Peyer's patch (tissue), 4 donors: ENCODE measurements at regions not wholly inside any gene's neighbourhood (a gene's known extent, or its start where the extent isn't known, plus 50 kb on each side); places are given as distances from the start of the nearest gene placed in this dataset.

Experiments
- POLR2A ChIP-seq, 2 donors: fragments of 450-650 bp; IDR thresholded peaks; one replicate each; pipeline ENCODE4 v1.5.1; 2017; ENCODE audit warnings: antibody characterized with exemption in 2 of 2, mild to moderate bottlenecking in 2 of 2, moderate library complexity in 2 of 2
- TF ChIP-seq, protein P1 (sequence below), 6 experiments: fragments of 450-650 bp in 4 of 6; fragments of 200-600 bp in 2 of 6; sonication (generic) in 1 of 6; IDR thresholded peaks; one replicate each; pipeline ENCODE4 v1.5.1; 2017 to 2019; ENCODE audit warnings: antibody characterized with exemption in 6 of 6, mild to moderate bottlenecking in 3 of 6, moderate library complexity in 1 of 6

DNA sequence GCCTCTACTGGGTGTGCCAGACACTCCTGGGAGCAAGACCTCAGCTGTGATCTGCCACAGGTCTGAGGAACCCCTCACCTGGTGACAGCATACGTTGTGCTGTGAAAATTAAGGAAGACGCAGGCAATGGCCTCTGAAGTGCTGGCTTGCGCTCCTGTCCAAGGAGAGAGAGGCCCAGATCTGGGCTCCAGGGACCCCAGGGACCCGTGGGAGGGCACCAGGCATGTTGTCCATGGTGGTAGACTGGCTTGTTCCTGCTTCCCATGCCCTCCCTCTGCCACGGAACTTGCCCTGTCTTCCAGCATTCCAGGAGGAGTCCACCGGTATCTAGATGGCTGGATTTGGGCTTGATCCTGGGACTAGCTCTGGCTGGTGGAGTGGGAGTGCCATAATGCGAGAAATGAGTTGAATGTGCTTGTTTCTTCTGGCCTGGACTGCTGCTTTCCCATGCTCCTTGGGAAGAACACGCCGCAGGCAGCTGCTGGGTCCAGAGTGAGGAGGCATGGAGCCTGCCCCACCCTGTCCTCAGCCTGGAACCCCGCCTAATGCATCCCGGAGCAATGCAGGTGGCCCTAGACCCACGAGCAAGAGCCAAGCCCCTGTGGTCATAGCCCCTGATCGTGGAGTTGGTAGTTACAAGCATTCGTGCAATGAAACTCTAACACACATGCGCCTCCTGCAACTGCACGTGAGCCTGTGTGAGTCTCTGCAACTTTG is 190.2 kb downstream of the TEX29 start:
- TF ChIP-seq, protein P1, sequence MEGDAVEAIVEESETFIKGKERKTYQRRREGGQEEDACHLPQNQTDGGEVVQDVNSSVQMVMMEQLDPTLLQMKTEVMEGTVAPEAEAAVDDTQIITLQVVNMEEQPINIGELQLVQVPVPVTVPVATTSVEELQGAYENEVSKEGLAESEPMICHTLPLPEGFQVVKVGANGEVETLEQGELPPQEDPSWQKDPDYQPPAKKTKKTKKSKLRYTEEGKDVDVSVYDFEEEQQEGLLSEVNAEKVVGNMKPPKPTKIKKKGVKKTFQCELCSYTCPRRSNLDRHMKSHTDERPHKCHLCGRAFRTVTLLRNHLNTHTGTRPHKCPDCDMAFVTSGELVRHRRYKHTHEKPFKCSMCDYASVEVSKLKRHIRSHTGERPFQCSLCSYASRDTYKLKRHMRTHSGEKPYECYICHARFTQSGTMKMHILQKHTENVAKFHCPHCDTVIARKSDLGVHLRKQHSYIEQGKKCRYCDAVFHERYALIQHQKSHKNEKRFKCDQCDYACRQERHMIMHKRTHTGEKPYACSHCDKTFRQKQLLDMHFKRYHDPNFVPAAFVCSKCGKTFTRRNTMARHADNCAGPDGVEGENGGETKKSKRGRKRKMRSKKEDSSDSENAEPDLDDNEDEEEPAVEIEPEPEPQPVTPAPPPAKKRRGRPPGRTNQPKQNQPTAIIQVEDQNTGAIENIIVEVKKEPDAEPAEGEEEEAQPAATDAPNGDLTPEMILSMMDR (IDR thresholded peaks at IDR 0.05): no peak
- TF ChIP-seq POLR2A (IDR thresholded peaks at IDR 0.05): no peak
